ENCODE measurements at regions not wholly inside any gene's neighbourhood (a gene's known extent, or its start where the extent isn't known, plus 50 kb on each side); places are given as distances from the start of the nearest gene placed in this dataset.

- Mint-ChIP-seq H3K9me3 (ENCODE audit: unreplicated experiment) (peaks cover 5% of the 10 kb centered on the region), H3K36me3 (ENCODE audit: unreplicated experiment) (peaks cover 8% of the 10 kb centered on the region), H3K27me3 (ENCODE audit: unreplicated experiment) (no peaks in the 10 kb centered on the region), H3K27ac (ENCODE audit: unreplicated experiment) (peak overlapping the region; percentile 98), H3K4me1 (ENCODE audit: unreplicated experiment) (peaks cover 60% of the 10 kb centered on the region), H3K4me3 (ENCODE audit: unreplicated experiment) (no peak overlapping the region)
- no peak for TF ChIP-seq CTCF (IDR thresholded peaks at IDR 0.05)
- no peak for DNase-seq (ENCODE audit: extremely low spot score, unreplicated experiment)
These were observed 52.6 kb upstream of the AKAP13 start for GRCh38 chr15:85327820-85328219.

GRCh38 chr15:85329561-85330422, 50.6 kb upstream of the AKAP13 start:
- no peak for TF ChIP-seq CTCF (IDR thresholded peaks at IDR 0.05)
- Mint-ChIP-seq H3K4me3 (ENCODE audit: unreplicated experiment) (peak overlapping the region; percentile 91), H3K27ac (ENCODE audit: unreplicated experiment) (peak overlapping the region; percentile 98), H3K36me3 (ENCODE audit: unreplicated experiment) (no peaks in the 10 kb centered on the region), H3K27me3 (ENCODE audit: unreplicated experiment) (no peaks in the 10 kb centered on the region), H3K9me3 (ENCODE audit: unreplicated experiment) (peaks cover 4% of the 10 kb centered on the region), H3K4me1 (ENCODE audit: unreplicated experiment) (peaks cover 70% of the 10 kb centered on the region)
- DNase-seq (ENCODE audit: extremely low spot score, unreplicated experiment), result no peak

Data from osteocyte (in vitro differentiated cells).